MCF 10A (cell line): ENCODE measurements at regions not wholly inside any gene's neighbourhood (a gene's known extent, or its start where the extent isn't known, plus 50 kb on each side); places are given as distances from the start of the nearest gene placed in this dataset.

Experiments used
- BruUV-seq: library from RNA; stranded (reverse); fragments of 400-500 nt; replicated peaks from 2 replicates; lab custom pipeline; 2021; lab: Mats Ljungman, UMichigan
- CTCF ChIA-PET: fragments of 300-600 bp; sonication (Branson Sonifier 250); formaldehyde crosslinking; extraction: SDS; loops from one replicate; lab custom pipeline; 2021; ENCODE audit warnings: antibody characterized with exemption, inconsistent platforms; lab: Yijun Ruan, JAX
- POLR2A ChIA-PET: fragments of 300-600, 350-650 bp; sonication (Branson Sonifier 250); formaldehyde crosslinking; extraction: SDS; loops from one replicate; lab custom pipeline; 2020; ENCODE audit warnings: antibody characterized with exemption, inconsistent platforms; lab: Yijun Ruan, JAX
- DNase-seq: peaks from one replicate; pipeline ENCODE4 v3.0.0-alpha.2; 2018; ENCODE audit not compliant: unreplicated experiment
- H3K27ac Mint-ChIP-seq: one replicate; pipeline ENCODE4 v1.8.0; 2022; ENCODE audit warnings: mild to moderate bottlenecking, low read depth, mixed read lengths; ENCODE audit not compliant: unreplicated experiment
- H3K27me3 Mint-ChIP-seq: one replicate; pipeline ENCODE4 v1.8.0; 2022; ENCODE audit warnings: mixed read lengths; ENCODE audit not compliant: insufficient read depth, unreplicated experiment
- H3K36me3 Mint-ChIP-seq: one replicate; pipeline ENCODE4 v1.8.0; 2022; ENCODE audit warnings: mild to moderate bottlenecking, moderate library complexity, mixed read lengths; ENCODE audit not compliant: insufficient read depth, unreplicated experiment
- H3K4me1 Mint-ChIP-seq: one replicate; pipeline ENCODE4 v1.8.0; 2022; ENCODE audit warnings: mixed read lengths; ENCODE audit not compliant: insufficient read depth, unreplicated experiment
- H3K4me3 Mint-ChIP-seq: one replicate; pipeline ENCODE4 v1.8.0; 2022; ENCODE audit warnings: mild to moderate bottlenecking, moderate library complexity, mixed read lengths; ENCODE audit not compliant: unreplicated experiment
- H3K9me3 Mint-ChIP-seq: one replicate; pipeline ENCODE4 v1.8.0; 2022; ENCODE audit warnings: mixed read lengths; ENCODE audit not compliant: unreplicated experiment
- CTCF ChIP-seq: fragments of 200-600 bp; IDR thresholded peaks from one replicate; pipeline ENCODE4 v1.8.0; 2022; ENCODE audit warnings: antibody characterized with exemption, mild to moderate bottlenecking; ENCODE audit not compliant: unreplicated experiment
- intact Hi-C: fragments of 100-400 bp; cut with micrococcal nuclease; formaldehyde crosslinking; loops from 2 replicates; pipeline ENCODE4 v1.14.1; 2022

GRCh38 chr6:66127061-66127460 lies 420.0 kb upstream of the EYS start:
- intact Hi-C loops, result no loop called here
- Mint-ChIP-seq H3K27me3 (no peaks in the 10 kb centered on the region), H3K36me3 (no peaks in the 10 kb centered on the region), H3K9me3 (no peaks in the 10 kb centered on the region), H3K27ac (no peak overlapping the region), H3K4me1 (peaks cover 5% of the 10 kb centered on the region), H3K4me3 (no peak overlapping the region)
- POLR2A ChIA-PET, result no interaction called here
- DNase-seq, result no peak
- no peak for TF ChIP-seq CTCF
- no TSS peak for BruUV-seq
- CTCF ChIA-PET, result interaction anchor here (1.5 kb wide), 1 partner anchor 9 kb away, joined by 3 read pairs; no protein-coding TSS in a partner anchor

GRCh38 chr6:66126358-66126757 lies 419.3 kb upstream of the EYS start:
- no peaks in the 10 kb centered on the region for H3K36me3 Mint-ChIP-seq

GRCh38 chr6:66103954-66104353 lies 396.9 kb upstream of the EYS start:
- no peak for DNase-seq
- ChIA-PET CTCF (no interaction called here), POLR2A (no interaction called here)
- intact Hi-C loops, result no loop called here
- Mint-ChIP-seq H3K4me3 (no peak overlapping the region), H3K4me1 (peaks cover 9% of the 10 kb centered on the region), H3K9me3 (peaks cover 7% of the 10 kb centered on the region), H3K27ac (no peak overlapping the region), H3K27me3 (no peaks in the 10 kb centered on the region), H3K36me3 (no peaks in the 10 kb centered on the region)
- no peak for TF ChIP-seq CTCF
- BruUV-seq, result no TSS peak

More at GRCh38 chr6:66126358-66126757, 419.3 kb upstream of the EYS start:
- H3K4me1 Mint-ChIP-seq, result peaks cover 5% of the 10 kb centered on the region
- CTCF ChIA-PET, result interaction anchor here (0.6 to 1.5 kb wide), 2 partner anchors 10 to 47 kb away, joined by 3 to 4 read pairs; no protein-coding TSS in a partner anchor
- POLR2A ChIA-PET, result no interaction called here
- no TSS peak for BruUV-seq
- no peak overlapping the region for H3K27ac Mint-ChIP-seq
- H3K9me3 Mint-ChIP-seq, result peaks cover 1% of the 10 kb centered on the region
- intact Hi-C loops, result no loop called here
- no peak for TF ChIP-seq CTCF
- no peaks in the 10 kb centered on the region for H3K27me3 Mint-ChIP-seq
- no peak for DNase-seq
- H3K4me3 Mint-ChIP-seq, result no peak overlapping the region

GRCh38 chr6:66103354-66103753 lies 396.3 kb upstream of the EYS start:
- BruUV-seq, result no TSS peak
- TF ChIP-seq CTCF, result no peak
- H3K9me3 Mint-ChIP-seq, result peaks cover 7% of the 10 kb centered on the region
- H3K4me1 Mint-ChIP-seq, result peaks cover 9% of the 10 kb centered on the region
- H3K27me3 Mint-ChIP-seq, result no peaks in the 10 kb centered on the region
- intact Hi-C loops, result no loop called here
- no peak overlapping the region for H3K27ac Mint-ChIP-seq
- ChIA-PET POLR2A (no interaction called here), CTCF (interaction anchor here (0.9 kb wide), 1 partner anchor 394 kb away, joined by 3 read pairs; no protein-coding TSS in a partner anchor)
- H3K36me3 Mint-ChIP-seq, result no peaks in the 10 kb centered on the region
- H3K4me3 Mint-ChIP-seq, result no peak overlapping the region
- DNase-seq, result no peak
